PC-9 (cell line): ENCODE measurements at regions not wholly inside any gene's neighbourhood (a gene's known extent, or its start where the extent isn't known, plus 50 kb on each side); places are given as distances from the start of the nearest gene placed in this dataset.

Experiments used
- BruUV-seq: library from RNA; stranded (reverse); fragments of 400-500 nt; replicated peaks from 2 replicates; lab custom pipeline; 2021; lab: Mats Ljungman, UMichigan
- CTCF ChIA-PET: fragments of 300-600 bp; sonication (Branson Sonifier 250); formaldehyde crosslinking; loops from one replicate; lab custom pipeline; 2022; ENCODE audit warnings: antibody characterized with exemption; lab: Charles Lee
- POLR2A ChIA-PET: fragments of 300-600 bp; sonication (Branson Sonifier 250); formaldehyde crosslinking; loops from one replicate; lab custom pipeline; 2022; ENCODE audit warnings: antibody characterized with exemption; ENCODE audit not compliant: unreplicated experiment; lab: Charles Lee
- DNase-seq, 2 experiments: peaks; one replicate each; pipeline versions ENCODE4 v3.0.0 to v3.0.0-alpha.2; 2015 to 2022; ENCODE audit warnings: mixed read lengths in 1 of 2
- H2AFZ ChIP-seq: fragments of 200-600 bp; sonication (generic); 2 replicates; pipeline ENCODE4 v1.8.1; 2017; ENCODE audit warnings: antibody characterized with exemption
- H3F3A ChIP-seq: fragments of 200-600 bp; sonication (generic); 2 replicates; pipeline ENCODE4 v1.8.1; 2017; ENCODE audit warnings: antibody characterized with exemption, mild to moderate bottlenecking, low read depth; ENCODE audit not compliant: insufficient read depth
- H3K27ac ChIP-seq: fragments of 200-600 bp; sonication (generic); 2 replicates; pipeline ENCODE4 v1.6.1; 2016; ENCODE audit warnings: mixed run types
- H3K27me3 ChIP-seq: fragments of 200-600 bp; sonication (generic); 2 replicates; pipeline ENCODE4 v1.6.1; 2016; ENCODE audit warnings: low read depth, mixed run types; ENCODE audit not compliant: insufficient read depth
- H3K36me3 ChIP-seq: fragments of 200-600 bp; sonication (generic); 2 replicates; pipeline ENCODE4 v1.6.1; 2016; ENCODE audit warnings: low read depth, mixed run types
- H3K4me1 ChIP-seq: fragments of 200-600 bp; sonication (generic); replicated peaks from 2 replicates; pipeline ENCODE4 v1.6.1; 2016; ENCODE audit warnings: mixed run types; ENCODE audit not compliant: insufficient read depth
- H3K4me2 ChIP-seq: fragments of 200-600 bp; sonication (generic); 2 replicates; pipeline ENCODE4 v1.6.1; 2017; ENCODE audit warnings: mixed run types
- H3K4me3 ChIP-seq: fragments of 200-600 bp; sonication (generic); 2 replicates; pipeline ENCODE4 v1.6.1; 2016; ENCODE audit warnings: mixed run types
- H3K79me2 ChIP-seq: fragments of 200-600 bp; sonication (generic); 2 replicates; pipeline ENCODE4 v1.6.1; 2017; ENCODE audit warnings: low read depth, mixed run types
- H3K9me2 ChIP-seq: fragments of 200-600 bp; sonication (generic); 2 replicates; pipeline ENCODE4 v1.8.1; 2017; ENCODE audit warnings: mild to moderate bottlenecking; ENCODE audit not compliant: insufficient read depth
- H3K9me3 ChIP-seq: fragments of 200-600 bp; sonication (generic); 2 replicates; pipeline ENCODE4 v1.8.1; 2016; ENCODE audit warnings: low read depth; ENCODE audit not compliant: insufficient read depth
- H4K20me1 ChIP-seq: fragments of 200-600 bp; sonication (generic); 2 replicates; pipeline ENCODE4 v1.8.1; 2017; ENCODE audit not compliant: insufficient read depth
- EZH2 ChIP-seq: fragments of 200-600 bp; sonication (generic); IDR thresholded peaks from 2 replicates; pipeline ENCODE4 v1.8.0; 2017; ENCODE audit warnings: antibody characterized with exemption, low read depth
- intact Hi-C: fragments of 100-400 bp; cut with micrococcal nuclease; formaldehyde crosslinking; loops from one replicate; pipeline ENCODE4 v1.10.0; 2022; ENCODE audit not compliant: unreplicated experiment
- TF ChIP-seq, protein P1 (sequence below): fragments of 200-600 bp; sonication (generic); conservative IDR thresholded peaks from 2 replicates; pipeline ENCODE4 v1.6.1; 2017; ENCODE audit warnings: mixed run types, antibody characterized with exemption, mild to moderate bottlenecking, moderate library complexity

GRCh38 chr18:52208646-52209045, 131.4 kb upstream of the DCC start:
- BruUV-seq, result no TSS peak
- CTCF ChIA-PET, result no interaction called here
- H3K27me3 ChIP-seq, result no peaks in the 10 kb centered on the region
- no peaks in the 10 kb centered on the region for H4K20me1 ChIP-seq
- no peaks in the 10 kb centered on the region for H3K79me2 ChIP-seq
- no peaks in the 10 kb centered on the region for H3F3A ChIP-seq
- intact Hi-C loops, result loop anchor here (1.0 kb wide), 1 partner anchor 19 kb away; no protein-coding TSS in a partner anchor
- no peaks in the 10 kb centered on the region for H3K9me2 ChIP-seq
- POLR2A ChIA-PET, result no interaction called here
- TF ChIP-seq EZH2, result no peak
- TF ChIP-seq, protein P1, sequence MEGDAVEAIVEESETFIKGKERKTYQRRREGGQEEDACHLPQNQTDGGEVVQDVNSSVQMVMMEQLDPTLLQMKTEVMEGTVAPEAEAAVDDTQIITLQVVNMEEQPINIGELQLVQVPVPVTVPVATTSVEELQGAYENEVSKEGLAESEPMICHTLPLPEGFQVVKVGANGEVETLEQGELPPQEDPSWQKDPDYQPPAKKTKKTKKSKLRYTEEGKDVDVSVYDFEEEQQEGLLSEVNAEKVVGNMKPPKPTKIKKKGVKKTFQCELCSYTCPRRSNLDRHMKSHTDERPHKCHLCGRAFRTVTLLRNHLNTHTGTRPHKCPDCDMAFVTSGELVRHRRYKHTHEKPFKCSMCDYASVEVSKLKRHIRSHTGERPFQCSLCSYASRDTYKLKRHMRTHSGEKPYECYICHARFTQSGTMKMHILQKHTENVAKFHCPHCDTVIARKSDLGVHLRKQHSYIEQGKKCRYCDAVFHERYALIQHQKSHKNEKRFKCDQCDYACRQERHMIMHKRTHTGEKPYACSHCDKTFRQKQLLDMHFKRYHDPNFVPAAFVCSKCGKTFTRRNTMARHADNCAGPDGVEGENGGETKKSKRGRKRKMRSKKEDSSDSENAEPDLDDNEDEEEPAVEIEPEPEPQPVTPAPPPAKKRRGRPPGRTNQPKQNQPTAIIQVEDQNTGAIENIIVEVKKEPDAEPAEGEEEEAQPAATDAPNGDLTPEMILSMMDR, result no peak
- no peaks in the 10 kb centered on the region for H3K4me1 ChIP-seq
- H3K4me2 ChIP-seq, result no peak overlapping the region
- H3K27ac ChIP-seq, result no peak overlapping the region
- H3K9me3 ChIP-seq, result no peaks in the 10 kb centered on the region
- no peak for DNase-seq
- H2AFZ ChIP-seq, result no peak overlapping the region
- H3K4me3 ChIP-seq, result no peak overlapping the region
- H3K36me3 ChIP-seq, result no peaks in the 10 kb centered on the region

GRCh38 chr18:52216109-52216508, 123.9 kb upstream of the DCC start:
- ChIA-PET POLR2A (no interaction called here), CTCF (no interaction called here)
- Histone ChIP-seq H3K79me2 (no peaks in the 10 kb centered on the region), H3K27me3 (no peaks in the 10 kb centered on the region), H3K27ac (no peak overlapping the region), H3K4me1 (no peaks in the 10 kb centered on the region), H3K9me2 (no peaks in the 10 kb centered on the region; the same call in 1 of the 2 replicates), H3K36me3 (no peaks in the 10 kb centered on the region), H2AFZ (no peak overlapping the region), H3K4me3 (no peak overlapping the region), H3K4me2 (no peak overlapping the region), H3F3A (no peaks in the 10 kb centered on the region), H3K9me3 (no peaks in the 10 kb centered on the region; the same call in 1 of the 2 replicates), H4K20me1 (no peaks in the 10 kb centered on the region)
- no peak for DNase-seq
- intact Hi-C loops, result no loop called here
- no TSS peak for BruUV-seq
- TF ChIP-seq EZH2, result no peak
- TF ChIP-seq, protein P1, result no peak

GRCh38 chr18:52216666-52217065, 123.3 kb upstream of the DCC start:
- ChIA-PET CTCF (no interaction called here), POLR2A (no interaction called here)
- no TSS peak for BruUV-seq
- no peak for DNase-seq
- no peak overlapping the region for H3K4me2 ChIP-seq
- no peaks in the 10 kb centered on the region for H3K4me1 ChIP-seq
- no peaks in the 10 kb centered on the region for H3K79me2 ChIP-seq
- H3K4me3 ChIP-seq, result no peak overlapping the region
- no peaks in the 10 kb centered on the region for H3K27me3 ChIP-seq
- intact Hi-C loops, result no loop called here
- H2AFZ ChIP-seq, result no peak overlapping the region
- TF ChIP-seq, protein P1, result no peak
- TF ChIP-seq EZH2, result no peak
- no peaks in the 10 kb centered on the region; the same call in 1 of the 2 replicates for H3K9me3 ChIP-seq
- H3F3A ChIP-seq, result no peaks in the 10 kb centered on the region
- no peaks in the 10 kb centered on the region; the same call in 1 of the 2 replicates for H3K9me2 ChIP-seq
- no peaks in the 10 kb centered on the region for H4K20me1 ChIP-seq
- H3K27ac ChIP-seq, result no peak overlapping the region
- no peaks in the 10 kb centered on the region for H3K36me3 ChIP-seq
